GM18505 (cell line): ENCODE measurements at regions not wholly inside any gene's neighbourhood (a gene's known extent, or its start where the extent isn't known, plus 50 kb on each side); places are given as distances from the start of the nearest gene placed in this dataset.

Experiments
- ATAC-seq: cut with Tn5 transposase; IDR thresholded peaks from one replicate; pipeline ENCODE4 v1.9.1; 2021; ENCODE audit not compliant: unreplicated experiment
- POLR2A ChIP-seq: IDR thresholded peaks from 4 replicates; pipeline ENCODE4 v1.6.1; 2011; ENCODE audit warnings: borderline replicate concordance; ENCODE audit not compliant: insufficient read depth, insufficient read length; ENCODE audit errors: extremely low read depth

DNA sequence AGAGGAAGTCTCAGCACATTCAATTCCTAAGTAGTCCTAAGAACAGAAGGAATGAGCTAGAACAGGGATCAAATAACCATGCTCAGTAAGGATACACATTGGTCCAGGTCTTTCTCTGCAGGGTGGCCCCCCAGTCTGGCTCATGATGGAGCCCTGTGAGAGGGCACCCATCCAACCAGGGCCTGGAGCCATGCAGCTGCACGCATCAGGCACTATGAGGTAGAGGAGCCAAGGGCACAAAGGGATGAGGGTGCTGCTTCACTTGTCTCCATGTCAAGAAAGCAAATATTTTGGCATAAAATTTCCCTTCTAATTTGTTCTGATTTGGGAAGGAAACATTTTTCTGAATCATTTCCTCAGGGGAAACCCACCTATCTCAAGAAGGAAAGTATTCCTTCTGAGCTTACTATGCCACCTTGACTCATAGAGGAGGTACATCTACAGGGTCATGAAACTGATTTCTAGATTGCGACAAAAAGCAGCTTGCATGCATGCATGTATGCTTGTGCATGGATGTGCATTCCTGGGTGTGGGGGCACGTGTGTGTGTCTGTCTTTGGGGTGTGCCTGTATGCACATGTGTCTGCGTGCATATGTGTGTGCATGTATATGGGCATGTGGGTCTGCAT is 600.3 kb downstream of the MID1IP1 start:
- no peak for ATAC-seq
- no peak for TF ChIP-seq POLR2A

GRCh38 chrX:39402158-39402557 is 600.9 kb downstream of the MID1IP1 start:
- no peak for TF ChIP-seq POLR2A
- no peak for ATAC-seq

GRCh38 chrX:39406799-39407198 is 605.5 kb downstream of the MID1IP1 start:
- TF ChIP-seq POLR2A: no peak
- ATAC-seq: no peak

DNA sequence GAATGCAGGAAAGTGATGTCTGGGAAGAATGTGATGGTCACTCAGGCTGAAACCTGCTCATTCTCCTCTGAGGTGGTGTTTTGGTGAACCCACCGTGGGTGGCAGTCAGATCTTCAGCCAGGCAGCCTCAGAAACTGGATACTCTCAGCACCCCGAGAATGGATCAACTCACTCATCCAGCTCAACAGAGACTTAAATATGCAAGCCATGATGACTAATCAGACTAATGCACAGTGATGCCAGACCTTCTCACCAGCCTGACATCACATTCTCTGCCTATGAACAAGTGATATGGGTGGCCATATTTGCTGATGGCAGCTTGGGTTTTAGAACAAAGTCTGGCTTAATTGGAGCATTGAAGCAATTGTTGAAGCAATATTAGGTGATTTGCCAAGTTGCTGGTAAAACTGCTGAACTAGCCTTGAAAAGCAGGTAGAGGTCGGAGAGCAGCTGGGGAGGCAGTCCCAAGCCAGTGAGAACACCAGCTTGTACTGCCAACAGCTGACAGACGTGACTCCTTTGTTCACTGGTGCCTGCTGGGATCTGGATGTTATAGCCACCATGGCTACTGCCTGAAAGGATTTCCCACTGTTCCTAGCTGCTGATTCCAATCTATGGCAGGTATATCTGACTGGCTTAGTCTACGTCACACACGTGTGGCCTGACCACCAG is 608.1 kb downstream of the MID1IP1 start:
- no peak for ATAC-seq
- no peak for TF ChIP-seq POLR2A

DNA sequence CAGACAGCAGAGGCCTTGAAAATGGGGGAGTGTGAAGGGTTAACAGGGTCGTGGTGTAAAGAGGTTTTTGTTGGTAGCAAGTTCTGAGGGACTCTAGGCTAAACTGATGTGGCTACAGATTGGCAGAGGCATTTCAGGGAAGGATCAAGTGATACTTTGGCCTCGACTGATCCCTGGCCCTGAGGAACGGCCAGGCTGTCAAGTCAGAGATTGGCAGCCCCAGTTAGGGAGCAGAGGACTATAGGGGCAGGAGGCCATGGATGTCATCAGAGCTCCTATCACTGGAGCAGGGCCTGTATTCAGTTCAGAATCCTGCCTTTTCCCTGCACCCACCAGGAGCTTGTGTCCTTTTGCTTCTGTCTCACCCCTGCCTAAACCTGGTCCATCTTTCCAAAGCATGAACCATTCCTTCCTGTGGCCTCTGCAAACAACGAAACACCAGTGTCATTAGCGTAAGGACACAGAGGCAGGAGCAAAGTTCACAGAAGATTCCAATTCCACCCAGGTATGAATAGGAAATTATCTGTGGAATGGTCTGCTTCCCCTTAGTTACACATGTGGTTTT is 613.1 kb downstream of the MID1IP1 start:
- no peak for ATAC-seq
- TF ChIP-seq POLR2A: no peak

- no peak for TF ChIP-seq POLR2A
- no peak for ATAC-seq
Measured at GRCh38 chrX:39416547-39417260, 615.4 kb downstream of the MID1IP1 start.

GRCh38 chrX:39418254-39418704 is 617.0 kb downstream of the MID1IP1 start:
- TF ChIP-seq POLR2A: no peak
- no peak for ATAC-seq

- ATAC-seq: no peak
Measured at GRCh38 chrX:39418731-39419638, 617.7 kb downstream of the MID1IP1 start.

DNA sequence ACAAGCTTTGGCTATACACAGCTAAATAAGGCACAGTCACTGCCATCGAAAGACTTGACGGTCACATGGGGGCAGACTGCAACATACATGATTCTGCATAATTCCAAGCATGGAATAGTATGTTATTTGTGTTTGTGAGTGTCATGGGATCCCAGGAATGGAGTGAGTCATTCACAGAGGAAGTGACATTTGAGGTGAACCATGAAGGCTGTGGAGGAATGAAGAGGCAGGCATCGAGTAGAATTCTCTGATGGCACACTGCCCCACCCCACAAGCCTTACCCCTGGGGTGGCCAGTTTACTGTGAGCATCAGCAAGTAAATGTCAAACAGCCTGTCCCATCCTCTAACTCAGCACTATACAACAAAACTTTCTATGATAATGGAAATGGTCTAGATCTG is 619.7 kb downstream of the MID1IP1 start:
- TF ChIP-seq POLR2A: no peak
- ATAC-seq: no peak

More at GRCh38 chrX:39418731-39419638, 617.7 kb downstream of the MID1IP1 start:
- TF ChIP-seq POLR2A: no peak

- ATAC-seq: no peak
- TF ChIP-seq POLR2A: no peak
Measured at GRCh38 chrX:39425124-39425806, 624.0 kb downstream of the MID1IP1 start.

- TF ChIP-seq POLR2A: no peak
Measured at GRCh38 chrX:39426101-39426500, 624.8 kb downstream of the MID1IP1 start.

GRCh38 chrX:39427492-39427891 is 626.2 kb downstream of the MID1IP1 start:
- ATAC-seq: no peak
- TF ChIP-seq POLR2A: no peak

More at GRCh38 chrX:39426101-39426500, 624.8 kb downstream of the MID1IP1 start:
- no peak for ATAC-seq

- TF ChIP-seq POLR2A: no peak
- no peak for ATAC-seq
Measured at GRCh38 chrX:39427906-39428305, 626.6 kb downstream of the MID1IP1 start.

- no peak for ATAC-seq
Measured at GRCh38 chrX:39430551-39430950, 629.3 kb downstream of the MID1IP1 start.

More at GRCh38 chrX:39430551-39430950, 629.3 kb downstream of the MID1IP1 start:
- no peak for TF ChIP-seq POLR2A
